SK-MEL-5 (cell line): ENCODE measurements at regions not wholly inside any gene's neighbourhood (a gene's known extent, or its start where the extent isn't known, plus 50 kb on each side); places are given as distances from the start of the nearest gene placed in this dataset.
A peak's percentile ranks its signal among the peaks of the same experiment; 100 is the strongest.

Experiments used
- DNase-seq: peaks from one replicate; pipeline ENCODE4 v3.0.0-alpha.2; 2016; ENCODE audit warnings: low read depth, low spot score
- in situ Hi-C: cut with HindIII; loops from 2 replicates; pipeline ENCODE4 v1.10.0; 2016; ENCODE audit warnings: low sequenced_read_pairs, high pct_unique_total_duplicates, low pct_unique_long_range_greater_than_20kb

- DNase-seq, result no peak
- in situ Hi-C loops, result no loop called here
These were observed 176.8 kb upstream of the GLI2 start for GRCh38 chr2:120558847-120559246.

GRCh38 chr2:120559401-120559800, 176.3 kb upstream of the GLI2 start:
- no peak for DNase-seq
- in situ Hi-C loops, result no loop called here

- no peak for DNase-seq
- in situ Hi-C loops, result no loop called here
These were observed 175.3 kb upstream of the GLI2 start for GRCh38 chr2:120560330-120560729.

- in situ Hi-C loops, result no loop called here
These were observed 174.2 kb upstream of the GLI2 start for GRCh38 chr2:120561379-120562035.

GRCh38 chr2:120562218-120563005, 173.3 kb upstream of the GLI2 start:
- in situ Hi-C loops, result no loop called here

More at GRCh38 chr2:120561379-120562035, 174.2 kb upstream of the GLI2 start:
- DNase-seq, result no peak

DNA sequence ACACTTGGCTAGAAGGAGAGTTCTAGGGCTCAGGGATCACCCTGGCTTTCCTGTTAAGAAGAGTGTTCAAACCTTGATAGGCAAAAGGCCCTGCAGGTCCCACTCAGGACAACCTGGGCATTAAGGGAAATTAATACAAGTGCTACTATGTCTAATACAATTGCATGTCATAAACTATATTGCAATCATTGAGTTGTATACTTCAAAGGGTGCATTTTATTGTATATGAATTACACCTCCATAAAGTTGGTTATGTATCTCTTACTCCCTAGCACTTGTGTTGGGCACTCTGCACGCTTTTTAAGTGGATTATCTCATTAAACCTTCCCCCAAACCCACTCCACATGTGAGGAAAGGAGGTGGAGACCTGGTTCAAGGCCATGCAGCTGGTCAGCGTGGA, 172.1 kb upstream of the GLI2 start:
- in situ Hi-C loops, result no loop called here

More at GRCh38 chr2:120562218-120563005, 173.3 kb upstream of the GLI2 start:
- DNase-seq, result no peak

DNA sequence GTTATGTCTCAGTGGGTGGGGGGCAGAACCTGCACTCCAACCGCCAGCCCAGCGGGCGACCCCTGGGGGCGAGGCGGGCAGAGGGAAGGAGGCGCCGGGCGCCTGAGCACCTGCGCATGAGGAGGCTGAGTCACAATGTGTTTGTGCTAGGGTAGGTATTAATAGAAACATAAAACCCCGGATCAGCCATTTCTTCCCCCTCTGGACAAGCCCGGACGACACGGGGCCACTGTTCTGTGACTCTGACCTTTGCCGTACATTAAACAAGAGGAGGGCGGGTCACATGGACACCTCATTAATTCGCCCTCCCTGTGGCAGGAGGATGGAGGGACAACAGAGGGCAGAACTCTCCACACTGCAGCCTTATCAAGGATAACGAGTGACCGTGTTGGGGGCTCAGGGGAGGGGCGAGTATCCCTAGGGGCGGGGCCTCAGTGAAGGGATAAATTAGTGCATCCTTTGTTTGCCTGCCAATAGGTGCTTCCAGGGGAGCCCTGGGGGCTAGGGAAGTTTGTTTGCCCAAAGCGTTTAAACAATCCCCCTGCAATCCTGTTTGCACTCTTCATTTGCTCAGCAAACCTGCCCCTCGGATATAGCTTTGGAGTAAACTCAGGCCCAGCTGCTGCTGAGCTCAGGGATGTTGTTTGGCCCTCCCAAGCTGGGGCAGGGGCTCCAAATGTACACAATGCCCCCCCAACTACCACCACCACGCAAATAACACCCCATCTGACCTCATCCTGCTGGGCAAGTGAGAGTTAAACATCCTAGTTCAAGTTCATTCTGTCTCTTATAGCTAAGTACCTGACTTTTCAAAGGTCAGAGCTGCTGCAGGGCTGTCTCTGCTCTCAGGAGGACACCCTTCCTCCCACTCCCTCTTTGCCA, 171.2 kb upstream of the GLI2 start:
- no peak for DNase-seq
- in situ Hi-C loops, result no loop called here

More for the DNA sequence above, 172.1 kb upstream of the GLI2 start:
- DNase-seq, result no peak

DNA sequence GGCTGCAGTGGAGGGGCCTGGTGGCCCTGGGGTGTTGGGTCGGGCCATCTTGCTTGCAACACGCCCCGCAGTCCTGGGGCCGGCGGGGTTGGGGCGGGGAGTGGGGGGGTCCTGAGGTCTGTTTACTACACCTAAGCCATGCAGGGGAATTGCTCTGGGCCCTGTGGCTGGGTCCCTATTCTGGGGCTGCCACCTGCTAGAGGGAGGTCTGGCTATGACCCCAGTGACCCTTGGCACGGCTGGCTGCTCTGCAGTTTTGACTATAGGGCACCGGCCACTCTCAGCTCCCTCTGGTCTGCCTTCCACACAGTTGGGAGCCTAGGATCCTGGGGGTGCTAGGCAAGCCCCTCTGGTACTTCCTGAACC, 170.6 kb upstream of the GLI2 start:
- in situ Hi-C loops, result no loop called here
- no peak for DNase-seq

GRCh38 chr2:120565929-120566328, 169.7 kb upstream of the GLI2 start:
- DNase-seq, result no peak
- in situ Hi-C loops, result no loop called here

DNA sequence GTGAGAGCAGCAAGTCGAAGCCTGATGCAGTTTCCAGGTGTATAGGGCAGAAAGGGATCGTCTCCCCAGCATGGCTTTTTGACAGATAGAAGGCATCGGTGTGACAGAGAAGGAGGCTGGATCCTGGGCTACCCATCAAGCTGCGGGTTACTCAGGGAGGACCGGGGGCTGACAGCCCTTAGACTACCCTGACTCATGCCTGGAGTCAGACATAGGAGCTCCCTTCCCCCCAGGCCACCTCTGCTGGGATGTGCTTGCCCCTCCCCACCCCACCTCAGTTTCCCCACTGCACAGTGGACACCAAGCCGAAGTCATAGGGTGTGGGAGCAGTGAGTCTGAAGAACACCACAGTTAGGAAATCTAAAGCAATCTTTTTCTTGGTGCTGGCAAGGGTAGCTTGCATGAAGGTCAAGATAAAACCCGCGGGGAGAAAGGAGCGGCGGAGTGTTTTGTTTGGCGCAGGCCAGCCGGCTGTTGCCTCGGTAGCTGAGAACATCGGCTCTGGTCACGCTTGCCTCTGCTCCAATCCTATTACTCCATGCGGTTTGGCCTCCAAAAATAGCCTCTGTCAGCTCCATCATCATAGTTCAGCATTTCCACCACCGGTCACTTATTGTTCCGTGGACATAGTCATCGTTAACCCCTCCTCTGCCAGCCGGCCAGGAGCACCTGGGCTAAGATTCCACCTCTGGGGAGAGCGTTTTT, 169.2 kb upstream of the GLI2 start:
- DNase-seq, result no peak
- in situ Hi-C loops, result no loop called here

DNA sequence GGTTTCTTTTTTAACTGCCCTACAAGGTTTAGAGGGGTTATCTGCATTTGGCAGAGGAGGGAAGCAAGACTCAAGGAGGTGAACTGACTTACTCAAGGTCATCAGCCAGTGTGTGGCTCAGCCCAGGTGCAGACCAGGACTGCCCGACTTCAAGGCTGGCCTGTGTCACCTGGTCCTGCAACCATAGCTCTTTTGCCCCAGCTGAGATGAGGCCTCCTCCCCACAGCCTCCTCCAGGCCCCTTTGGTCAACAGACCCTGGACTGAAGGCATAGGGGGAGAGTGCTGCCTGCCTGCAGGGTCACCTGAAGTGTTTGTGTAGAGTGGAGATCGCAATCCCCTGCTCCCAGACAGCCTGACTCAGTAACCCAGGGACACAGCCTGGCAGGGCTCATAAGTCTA, 168.5 kb upstream of the GLI2 start:
- no peak for DNase-seq
- in situ Hi-C loops, result no loop called here

GRCh38 chr2:120568089-120568974, 167.3 kb upstream of the GLI2 start:
- in situ Hi-C loops, result no loop called here
- DNase-seq, result no peak

GRCh38 chr2:120568975-120569268, 166.7 kb upstream of the GLI2 start:
- in situ Hi-C loops, result no loop called here
- peak; percentile 49 for DNase-seq

GRCh38 chr2:120570001-120570400, 165.7 kb upstream of the GLI2 start:
- in situ Hi-C loops, result no loop called here
- no peak for DNase-seq

- in situ Hi-C loops, result no loop called here
- DNase-seq, result no peak
These were observed 165.1 kb upstream of the GLI2 start for GRCh38 chr2:120570546-120570945.

DNA sequence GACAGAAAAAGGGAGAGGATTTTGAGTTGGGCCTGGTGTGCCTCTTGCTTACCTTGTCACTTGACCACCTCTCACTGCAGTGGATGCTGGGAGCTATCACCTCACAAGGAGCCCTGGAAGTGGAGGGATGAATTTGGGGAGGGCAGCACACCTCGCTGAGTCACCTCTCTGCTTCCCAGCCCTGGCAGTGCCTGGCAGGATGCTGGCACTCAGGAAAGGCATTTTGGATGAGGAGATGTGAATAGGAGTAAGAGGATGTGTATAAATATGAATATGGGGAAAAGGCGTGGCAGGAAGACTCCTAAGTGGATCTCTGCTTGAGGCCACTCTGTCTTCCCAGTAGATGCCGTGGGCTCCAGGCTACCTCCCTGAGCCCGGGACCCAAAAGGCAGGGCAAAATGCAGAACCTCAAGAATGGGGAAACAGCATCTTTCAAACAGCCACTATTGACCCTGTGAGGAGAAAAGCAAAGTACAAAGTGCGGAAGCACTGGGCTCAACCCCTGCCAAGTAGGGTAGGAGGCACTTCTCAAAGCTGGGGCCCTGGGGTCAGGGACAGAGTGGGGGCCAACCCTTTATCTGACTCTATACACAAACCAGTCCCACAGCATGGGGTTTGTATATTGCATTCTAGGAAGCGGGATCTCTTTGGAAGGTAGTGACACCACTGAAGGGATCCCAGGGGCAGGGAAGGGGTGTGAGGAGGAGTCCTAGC, 164.5 kb upstream of the GLI2 start:
- in situ Hi-C loops, result no loop called here

GRCh38 chr2:120572226-120572625, 163.4 kb upstream of the GLI2 start:
- in situ Hi-C loops, result no loop called here
- no peak for DNase-seq

More for the DNA sequence above, 164.5 kb upstream of the GLI2 start:
- no peak for DNase-seq
